ENCODE measurements at regions not wholly inside any gene's neighbourhood (a gene's known extent, or its start where the extent isn't known, plus 50 kb on each side); places are given as distances from the start of the nearest gene placed in this dataset.

DNA sequence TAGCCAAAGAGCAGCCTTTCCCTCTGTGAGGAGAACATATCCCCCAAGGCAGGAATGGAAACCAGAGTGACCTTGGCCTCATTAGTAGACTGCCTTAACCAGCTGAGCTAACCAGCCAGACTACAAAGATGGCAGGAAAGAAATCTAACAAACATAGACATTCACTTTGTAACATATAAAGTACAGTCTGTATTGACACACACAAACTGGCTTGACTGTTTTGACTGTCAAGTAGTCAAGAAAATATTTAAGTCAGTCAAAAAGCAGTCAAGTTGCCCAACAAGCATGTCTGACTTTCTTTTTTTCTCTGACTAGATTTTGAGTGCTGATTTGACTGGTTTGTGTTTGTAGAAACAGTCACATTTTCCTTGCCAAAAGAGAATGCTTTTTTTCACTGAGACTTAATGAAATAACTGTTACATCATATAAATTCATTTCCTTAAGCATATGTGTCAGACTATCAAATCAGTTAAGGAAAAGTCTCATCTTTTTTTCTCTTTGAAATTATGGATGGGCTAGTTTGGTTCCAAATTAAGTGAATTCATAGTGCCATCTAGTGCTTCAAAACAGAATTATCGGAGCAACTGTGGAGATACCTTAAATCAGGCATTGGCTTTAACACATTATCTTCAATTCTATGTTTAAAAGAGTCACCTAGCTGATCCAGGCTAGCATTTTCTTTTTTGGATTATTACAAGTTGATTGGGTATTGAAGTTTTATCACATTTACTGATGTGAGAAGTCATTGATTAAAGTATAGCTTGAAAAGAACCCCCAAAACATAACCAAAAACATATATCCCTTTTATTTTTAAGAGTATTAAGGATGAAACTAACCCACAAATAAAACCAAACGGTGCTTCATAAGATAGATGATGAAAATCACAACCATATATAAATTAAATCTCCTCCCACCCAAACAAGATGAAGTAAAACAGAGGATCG lies 75.0 kb downstream of the ATP6V1G3 start (continued):
- TF ChIP-seq, protein P1, sequence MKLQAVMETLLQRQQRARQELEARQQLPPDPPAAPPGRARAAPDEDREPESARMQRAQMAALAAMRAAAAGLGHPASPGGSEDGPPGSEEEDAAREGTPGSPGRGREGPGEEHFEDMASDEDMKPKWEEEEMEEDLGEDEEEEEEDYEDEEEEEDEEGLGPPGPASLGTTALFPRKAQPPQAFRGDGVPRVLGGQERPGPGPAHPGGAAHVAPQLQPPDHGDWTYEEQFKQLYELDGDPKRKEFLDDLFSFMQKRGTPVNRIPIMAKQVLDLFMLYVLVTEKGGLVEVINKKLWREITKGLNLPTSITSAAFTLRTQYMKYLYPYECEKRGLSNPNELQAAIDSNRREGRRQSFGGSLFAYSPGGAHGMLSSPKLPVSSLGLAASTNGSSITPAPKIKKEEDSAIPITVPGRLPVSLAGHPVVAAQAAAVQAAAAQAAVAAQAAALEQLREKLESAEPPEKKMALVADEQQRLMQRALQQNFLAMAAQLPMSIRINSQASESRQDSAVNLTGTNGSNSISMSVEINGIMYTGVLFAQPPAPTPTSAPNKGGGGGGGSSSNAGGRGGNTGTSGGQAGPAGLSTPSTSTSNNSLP (IDR thresholded peaks at IDR 0.05; ENCODE audit: low read depth, low read length): peak; percentile 36; the same call in 1 of the 2 replicates
- TF ChIP-seq ATF7-NPFF (CRISPR knock-in tag; IDR thresholded peaks at IDR 0.05; ENCODE audit: low read depth): no peak
- no peak for TF ChIP-seq ADNP (CRISPR knock-in tag; IDR thresholded peaks at IDR 0.05)
- TF ChIP-seq ZNF577 (CRISPR knock-in tag; IDR thresholded peaks at IDR 0.05; ENCODE audit: borderline replicate concordance, low read depth): no peak
- TF ChIP-seq, protein P2, sequence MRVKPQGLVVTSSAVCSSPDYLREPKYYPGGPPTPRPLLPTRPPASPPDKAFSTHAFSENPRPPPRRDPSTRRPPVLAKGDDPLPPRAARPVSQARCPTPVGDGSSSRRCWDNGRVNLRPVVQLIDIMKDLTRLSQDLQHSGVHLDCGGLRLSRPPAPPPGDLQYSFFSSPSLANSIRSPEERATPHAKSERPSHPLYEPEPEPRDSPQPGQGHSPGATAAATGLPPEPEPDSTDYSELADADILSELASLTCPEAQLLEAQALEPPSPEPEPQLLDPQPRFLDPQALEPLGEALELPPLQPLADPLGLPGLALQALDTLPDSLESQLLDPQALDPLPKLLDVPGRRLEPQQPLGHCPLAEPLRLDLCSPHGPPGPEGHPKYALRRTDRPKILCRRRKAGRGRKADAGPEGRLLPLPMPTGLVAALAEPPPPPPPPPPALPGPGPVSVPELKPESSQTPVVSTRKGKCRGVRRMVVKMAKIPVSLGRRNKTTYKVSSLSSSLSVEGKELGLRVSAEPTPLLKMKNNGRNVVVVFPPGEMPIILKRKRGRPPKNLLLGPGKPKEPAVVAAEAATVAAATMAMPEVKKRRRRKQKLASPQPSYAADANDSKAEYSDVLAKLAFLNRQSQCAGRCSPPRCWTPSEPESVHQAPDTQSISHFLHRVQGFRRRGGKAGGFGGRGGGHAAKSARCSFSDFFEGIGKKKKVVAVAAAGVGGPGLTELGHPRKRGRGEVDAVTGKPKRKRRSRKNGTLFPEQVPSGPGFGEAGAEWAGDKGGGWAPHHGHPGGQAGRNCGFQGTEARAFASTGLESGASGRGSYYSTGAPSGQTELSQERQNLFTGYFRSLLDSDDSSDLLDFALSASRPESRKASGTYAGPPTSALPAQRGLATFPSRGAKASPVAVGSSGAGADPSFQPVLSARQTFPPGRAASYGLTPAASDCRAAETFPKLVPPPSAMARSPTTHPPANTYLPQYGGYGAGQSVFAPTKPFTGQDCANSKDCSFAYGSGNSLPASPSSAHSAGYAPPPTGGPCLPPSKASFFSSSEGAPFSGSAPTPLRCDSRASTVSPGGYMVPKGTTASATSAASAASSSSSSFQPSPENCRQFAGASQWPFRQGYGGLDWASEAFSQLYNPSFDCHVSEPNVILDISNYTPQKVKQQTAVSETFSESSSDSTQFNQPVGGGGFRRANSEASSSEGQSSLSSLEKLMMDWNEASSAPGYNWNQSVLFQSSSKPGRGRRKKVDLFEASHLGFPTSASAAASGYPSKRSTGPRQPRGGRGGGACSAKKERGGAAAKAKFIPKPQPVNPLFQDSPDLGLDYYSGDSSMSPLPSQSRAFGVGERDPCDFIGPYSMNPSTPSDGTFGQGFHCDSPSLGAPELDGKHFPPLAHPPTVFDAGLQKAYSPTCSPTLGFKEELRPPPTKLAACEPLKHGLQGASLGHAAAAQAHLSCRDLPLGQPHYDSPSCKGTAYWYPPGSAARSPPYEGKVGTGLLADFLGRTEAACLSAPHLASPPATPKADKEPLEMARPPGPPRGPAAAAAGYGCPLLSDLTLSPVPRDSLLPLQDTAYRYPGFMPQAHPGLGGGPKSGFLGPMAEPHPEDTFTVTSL (CRISPR knock-in tag; IDR thresholded peaks at IDR 0.05; ENCODE audit: borderline replicate concordance): no peak
- TF ChIP-seq, protein P3, sequence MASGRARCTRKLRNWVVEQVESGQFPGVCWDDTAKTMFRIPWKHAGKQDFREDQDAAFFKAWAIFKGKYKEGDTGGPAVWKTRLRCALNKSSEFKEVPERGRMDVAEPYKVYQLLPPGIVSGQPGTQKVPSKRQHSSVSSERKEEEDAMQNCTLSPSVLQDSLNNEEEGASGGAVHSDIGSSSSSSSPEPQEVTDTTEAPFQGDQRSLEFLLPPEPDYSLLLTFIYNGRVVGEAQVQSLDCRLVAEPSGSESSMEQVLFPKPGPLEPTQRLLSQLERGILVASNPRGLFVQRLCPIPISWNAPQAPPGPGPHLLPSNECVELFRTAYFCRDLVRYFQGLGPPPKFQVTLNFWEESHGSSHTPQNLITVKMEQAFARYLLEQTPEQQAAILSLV (CRISPR knock-in tag; IDR thresholded peaks at IDR 0.05; ENCODE audit: borderline replicate concordance): no peak
- no peak for TF ChIP-seq MTA3 (CRISPR knock-in tag; IDR thresholded peaks at IDR 0.05)
- TF ChIP-seq ZBTB37 (CRISPR knock-in tag; IDR thresholded peaks at IDR 0.05): no peak
- TF ChIP-seq ZNF709 (CRISPR knock-in tag; IDR thresholded peaks at IDR 0.05): no peak
- peak; percentile 64 for TF ChIP-seq CTCF (CRISPR knock-in tag; IDR thresholded peaks at IDR 0.05)
- TF ChIP-seq, protein P4, sequence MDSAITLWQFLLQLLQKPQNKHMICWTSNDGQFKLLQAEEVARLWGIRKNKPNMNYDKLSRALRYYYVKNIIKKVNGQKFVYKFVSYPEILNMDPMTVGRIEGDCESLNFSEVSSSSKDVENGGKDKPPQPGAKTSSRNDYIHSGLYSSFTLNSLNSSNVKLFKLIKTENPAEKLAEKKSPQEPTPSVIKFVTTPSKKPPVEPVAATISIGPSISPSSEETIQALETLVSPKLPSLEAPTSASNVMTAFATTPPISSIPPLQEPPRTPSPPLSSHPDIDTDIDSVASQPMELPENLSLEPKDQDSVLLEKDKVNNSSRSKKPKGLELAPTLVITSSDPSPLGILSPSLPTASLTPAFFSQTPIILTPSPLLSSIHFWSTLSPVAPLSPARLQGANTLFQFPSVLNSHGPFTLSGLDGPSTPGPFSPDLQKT (CRISPR knock-in tag; IDR thresholded peaks at IDR 0.05; ENCODE audit: borderline replicate concordance): no peak

Data from HepG2 (cell line).